ENCODE measurements at regions not wholly inside any gene's neighbourhood (a gene's known extent, or its start where the extent isn't known, plus 50 kb on each side); places are given as distances from the start of the nearest gene placed in this dataset.

GRCh38 chr9:2448193-2448738 is 173.3 kb upstream of the VLDLR start:
- no peak for DNase-seq (ENCODE audit: low read depth in 2 of 2)

DNA sequence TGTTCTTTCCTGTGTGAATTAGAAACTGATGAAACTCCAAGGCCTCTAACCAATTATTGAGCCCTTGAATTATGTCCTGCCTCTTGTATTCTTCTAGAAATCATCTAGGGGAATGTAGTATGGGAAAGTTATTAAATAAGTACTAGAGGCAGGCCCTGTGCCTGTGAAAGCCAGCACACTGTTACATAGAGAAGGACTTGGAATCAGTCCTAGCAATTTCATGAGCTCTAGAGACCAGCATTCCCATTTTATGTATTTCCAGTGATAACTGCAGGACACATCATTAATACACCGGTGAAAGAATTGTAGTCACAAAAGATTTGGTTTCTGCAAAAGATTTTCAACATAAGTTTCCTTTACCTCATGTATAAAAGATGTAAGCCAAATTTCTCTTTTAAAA is 168.5 kb upstream of the VLDLR start:
- no peak for DNase-seq (ENCODE audit: low read depth in 2 of 2)

- DNase-seq (ENCODE audit: low read depth in 2 of 2): no peak
Observed at GRCh38 chr9:2453701-2454100, 167.9 kb upstream of the VLDLR start.

DNA sequence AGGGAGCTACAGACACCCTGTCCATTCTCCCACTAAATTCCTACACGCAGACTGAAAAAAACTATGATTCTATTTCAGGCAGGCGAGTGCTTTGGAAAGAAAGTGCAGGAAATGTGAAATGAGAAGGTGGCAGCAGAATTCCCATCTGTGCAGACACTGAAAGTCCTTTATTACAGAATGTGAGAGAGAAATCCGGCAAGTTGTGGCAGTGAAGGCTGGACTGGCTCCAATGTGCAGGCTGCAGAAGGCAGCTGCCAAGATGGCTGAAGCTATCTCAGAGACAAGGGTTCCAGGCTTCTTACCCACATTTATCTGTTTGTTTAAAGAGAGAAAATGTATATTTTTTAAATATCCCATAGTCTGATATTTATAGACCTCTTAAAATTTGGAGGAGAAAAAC is 161.8 kb upstream of the VLDLR start:
- DNase-seq (ENCODE audit: low read depth in 2 of 2): no peak

DNA sequence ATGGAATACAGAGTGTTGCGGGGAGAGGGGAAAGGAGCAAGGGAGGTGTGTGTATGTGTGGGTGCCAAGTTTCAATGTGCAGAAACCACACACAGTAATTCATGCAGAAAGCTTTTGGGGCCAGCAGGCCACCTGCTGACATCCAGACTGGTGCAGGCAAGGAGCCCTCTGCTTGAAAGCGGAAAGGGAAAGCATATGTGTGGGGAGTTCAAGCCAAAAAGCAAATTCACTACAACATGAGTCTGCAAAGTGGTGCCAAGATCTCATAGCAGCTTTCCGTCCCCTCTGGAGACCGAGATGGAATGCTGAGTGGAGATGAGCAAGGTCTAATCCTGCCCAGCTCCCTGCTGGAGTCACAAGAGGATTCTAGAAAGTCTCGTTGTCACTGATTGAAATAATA is 159.7 kb upstream of the VLDLR start:
- no peak for DNase-seq (ENCODE audit: low read depth in 2 of 2)

DNA sequence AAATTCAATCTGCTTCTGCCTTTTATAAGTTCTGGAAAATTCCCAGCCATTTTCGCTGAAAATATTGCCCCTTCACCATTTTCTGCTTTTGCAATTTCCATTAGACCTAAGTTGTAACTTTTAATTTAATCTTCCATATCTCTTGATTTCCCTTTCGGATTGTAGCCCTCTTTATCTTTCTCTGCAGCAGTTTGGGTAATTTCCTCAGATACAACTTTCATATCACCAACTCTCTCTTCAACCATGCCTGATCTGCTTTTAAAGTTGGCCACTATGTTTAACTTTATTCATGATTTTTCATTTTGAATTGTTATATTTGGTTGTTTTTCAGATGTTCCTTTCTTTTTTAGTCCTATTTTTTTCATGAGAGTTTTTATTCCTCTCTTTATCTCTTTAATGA is 157.0 kb upstream of the VLDLR start:
- no peak for DNase-seq (ENCODE audit: low read depth in 2 of 2)

GRCh38 chr9:2465516-2465915 is 156.1 kb upstream of the VLDLR start:
- no peak for DNase-seq (ENCODE audit: low read depth in 2 of 2)

DNA sequence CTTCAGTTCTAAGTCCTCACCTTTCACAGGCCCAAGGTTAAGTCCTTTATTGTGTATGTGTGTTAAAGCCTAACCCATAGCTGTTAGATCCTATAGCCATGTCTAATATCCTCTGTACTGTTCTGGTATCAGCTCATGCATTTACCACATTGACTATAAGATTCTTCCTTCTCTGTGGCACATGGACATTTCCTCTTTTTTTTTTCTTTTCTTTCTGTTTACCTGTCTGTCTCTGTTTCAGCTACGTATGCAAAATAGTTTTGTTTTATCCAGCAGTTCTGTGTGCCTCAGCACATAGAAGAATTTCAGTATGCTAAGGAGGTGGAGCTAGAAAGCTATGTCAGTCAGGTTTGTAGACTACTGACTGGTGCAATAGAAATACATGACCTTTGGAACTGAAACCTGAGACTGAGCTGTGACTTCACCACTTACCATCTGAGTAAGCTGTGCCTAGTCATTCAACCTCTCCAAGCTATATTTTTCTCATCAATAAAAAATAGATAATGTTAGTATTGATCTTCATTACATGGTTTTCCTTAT is 155.6 kb upstream of the VLDLR start:
- no peak for DNase-seq (ENCODE audit: low read depth in 2 of 2)

GRCh38 chr9:2466703-2467102 is 154.9 kb upstream of the VLDLR start:
- no peak for DNase-seq (ENCODE audit: low read depth in 2 of 2)

DNA sequence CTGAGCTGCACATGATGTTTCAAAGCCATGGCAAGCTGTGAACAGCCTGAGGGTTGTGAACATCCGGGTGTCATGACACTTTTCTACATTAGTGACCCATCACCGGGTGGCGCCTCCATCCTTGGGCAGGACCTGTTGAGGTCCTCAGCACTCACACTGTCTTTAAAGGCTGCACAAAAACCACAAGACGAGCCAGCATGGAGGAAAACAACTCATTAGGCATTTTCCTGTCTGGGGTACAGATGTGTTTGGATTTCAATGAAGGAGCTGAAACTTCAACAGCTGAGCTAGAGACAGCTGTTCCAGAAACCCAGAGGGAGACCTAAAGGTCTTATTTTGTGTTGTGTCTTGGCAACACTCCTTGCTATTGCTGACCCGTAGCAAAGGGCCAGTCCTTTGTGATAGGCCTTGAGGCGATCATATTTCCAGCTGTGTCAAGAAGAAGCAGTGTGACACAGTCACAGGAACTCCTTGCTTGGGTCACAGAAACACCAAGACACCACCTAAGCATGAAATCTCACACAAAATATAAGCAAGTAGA is 151.8 kb upstream of the VLDLR start:
- no peak for DNase-seq (ENCODE audit: low read depth in 2 of 2)

- no peak for DNase-seq (ENCODE audit: low read depth in 2 of 2)
Observed at GRCh38 chr9:2473681-2474080, 147.9 kb upstream of the VLDLR start.

GRCh38 chr9:2477755-2478154 is 143.8 kb upstream of the VLDLR start:
- DNase-seq (ENCODE audit: low read depth in 2 of 2): no peak

DNA sequence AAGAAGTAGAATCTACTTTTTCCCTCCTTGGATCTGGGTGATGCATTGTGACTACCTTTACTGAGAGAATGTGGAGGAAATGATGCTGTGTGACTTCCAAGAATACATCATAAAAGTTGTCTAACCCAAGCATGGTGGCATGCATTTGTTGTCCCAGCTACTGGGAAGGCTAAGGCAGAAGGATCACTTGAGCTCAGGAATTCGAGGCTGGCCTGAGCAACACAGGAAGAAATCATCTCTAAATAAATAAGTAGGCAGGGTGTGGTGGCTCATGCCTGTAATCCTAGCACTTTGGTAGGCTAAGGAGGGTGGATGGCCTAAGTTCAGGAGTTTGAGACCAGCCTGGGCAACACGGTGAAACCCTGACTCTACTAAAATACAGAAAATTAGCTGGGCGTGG is 143.2 kb upstream of the VLDLR start:
- no peak for DNase-seq (ENCODE audit: low read depth in 2 of 2)

DNA sequence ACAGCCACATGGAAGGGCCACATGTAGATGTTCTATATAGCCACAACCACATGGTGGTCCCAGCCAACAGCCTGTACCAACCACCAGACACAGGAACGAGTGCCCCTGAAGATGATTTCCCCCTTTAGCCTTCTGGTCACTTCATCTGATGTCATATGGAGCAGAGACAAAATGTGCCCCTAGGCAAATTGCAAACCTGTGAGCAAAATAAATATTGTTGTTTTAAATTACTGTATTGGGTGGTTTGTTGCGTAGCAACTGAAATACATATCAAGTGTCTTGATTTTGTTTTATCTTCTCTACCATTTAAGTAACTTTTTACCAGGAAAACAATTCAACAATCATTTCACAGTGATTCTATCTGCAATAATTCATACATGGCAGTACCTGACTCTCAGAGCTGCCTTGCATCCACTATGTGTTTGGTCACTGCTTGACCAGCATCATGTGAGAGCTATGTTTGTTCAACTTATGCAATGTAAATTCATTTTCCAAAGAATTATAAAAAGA is 142.5 kb upstream of the VLDLR start:
- no peak for DNase-seq (ENCODE audit: low read depth in 2 of 2)

GRCh38 chr9:2480255-2480837 is 141.2 kb upstream of the VLDLR start:
- no peak for DNase-seq (ENCODE audit: low read depth in 2 of 2)

GRCh38 chr9:2481216-2481615 is 140.4 kb upstream of the VLDLR start:
- no peak for DNase-seq (ENCODE audit: low read depth in 2 of 2)

DNA sequence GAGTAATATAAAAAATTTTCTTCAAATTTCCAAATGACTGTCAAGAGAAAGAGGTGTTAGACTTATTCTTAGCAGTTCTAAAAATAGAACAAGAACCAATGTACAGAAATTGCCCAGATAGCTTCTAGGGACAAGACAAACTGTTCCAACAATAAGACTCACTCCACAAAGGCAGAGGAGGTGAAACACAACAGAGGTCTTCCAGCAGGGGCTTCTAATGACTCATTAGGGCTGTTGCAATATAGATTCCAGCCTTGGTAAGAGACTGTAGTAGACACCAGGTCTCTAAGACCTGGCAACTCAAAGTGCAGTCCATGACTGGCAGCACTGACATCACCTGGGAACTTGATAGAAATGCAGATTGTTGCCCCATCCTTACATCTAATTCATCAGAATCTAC is 134.6 kb upstream of the VLDLR start:
- DNase-seq (ENCODE audit: low read depth in 2 of 2): no peak

DNA sequence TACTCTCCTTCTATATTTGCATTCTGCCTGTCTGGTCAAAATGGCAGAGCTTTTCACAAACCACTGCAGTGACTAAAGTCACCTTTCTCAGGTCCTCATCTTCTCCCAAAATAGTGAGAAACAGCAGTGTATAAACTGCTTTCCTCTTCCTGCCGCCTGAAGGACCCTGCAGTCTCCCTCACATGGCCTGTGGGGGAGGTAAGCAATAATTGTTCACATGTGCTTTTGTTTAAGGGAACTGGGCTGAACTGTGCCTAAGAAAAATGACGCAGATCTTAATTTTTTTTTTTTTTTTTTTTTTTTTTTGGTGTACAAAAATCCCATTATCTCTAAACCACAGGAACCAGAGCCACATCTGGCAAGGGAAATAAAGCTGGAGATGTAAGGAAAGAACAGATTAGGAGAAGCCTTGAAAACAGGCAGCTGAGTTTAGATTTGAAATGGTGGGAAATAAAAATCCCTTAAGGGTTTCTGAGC is 131.7 kb upstream of the VLDLR start:
- DNase-seq (ENCODE audit: low read depth in 2 of 2): no peak

- no peak for DNase-seq (ENCODE audit: low read depth in 2 of 2)
Observed at GRCh38 chr9:2492161-2492560, 129.4 kb upstream of the VLDLR start.

DNA sequence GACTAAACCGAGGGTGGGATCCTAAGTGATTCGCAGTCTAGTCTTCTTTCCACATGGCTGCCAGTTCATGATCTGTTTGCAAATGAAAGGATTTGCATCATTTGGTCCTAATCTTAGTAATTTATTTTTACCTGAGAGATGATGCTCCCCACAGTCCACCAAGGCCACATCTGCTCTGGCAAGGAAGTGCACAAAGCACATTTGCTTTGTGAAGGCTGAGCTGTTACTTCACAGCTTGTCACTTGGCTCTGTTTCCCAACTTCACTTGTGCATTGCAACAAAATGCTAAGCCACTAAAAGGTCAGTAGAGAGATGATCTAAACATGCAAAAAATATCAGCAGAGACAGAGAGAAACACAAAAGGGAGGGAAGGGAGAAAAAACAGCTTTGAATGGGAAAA is 128.5 kb upstream of the VLDLR start:
- no peak for DNase-seq (ENCODE audit: low read depth in 2 of 2)

DNA sequence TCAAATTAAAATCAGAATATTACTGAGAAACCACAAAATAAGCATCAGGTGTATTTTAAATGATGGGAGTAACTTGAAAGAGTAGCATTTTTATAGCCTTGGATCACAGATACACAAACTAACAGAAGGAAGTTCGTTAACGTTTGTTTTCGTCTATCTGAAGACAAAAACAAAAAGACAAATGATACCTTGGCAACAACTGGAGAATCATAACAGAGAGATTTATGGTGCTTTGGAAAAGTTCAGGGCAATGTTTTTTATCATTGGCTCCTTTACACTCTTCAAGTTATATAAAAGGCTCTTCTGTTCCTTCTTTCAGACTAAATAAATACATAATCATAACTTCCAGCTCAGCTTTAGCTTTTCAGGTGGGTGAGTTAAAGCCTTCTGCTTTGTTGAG is 128.1 kb upstream of the VLDLR start:
- DNase-seq (ENCODE audit: low read depth in 2 of 2): no peak

DNA sequence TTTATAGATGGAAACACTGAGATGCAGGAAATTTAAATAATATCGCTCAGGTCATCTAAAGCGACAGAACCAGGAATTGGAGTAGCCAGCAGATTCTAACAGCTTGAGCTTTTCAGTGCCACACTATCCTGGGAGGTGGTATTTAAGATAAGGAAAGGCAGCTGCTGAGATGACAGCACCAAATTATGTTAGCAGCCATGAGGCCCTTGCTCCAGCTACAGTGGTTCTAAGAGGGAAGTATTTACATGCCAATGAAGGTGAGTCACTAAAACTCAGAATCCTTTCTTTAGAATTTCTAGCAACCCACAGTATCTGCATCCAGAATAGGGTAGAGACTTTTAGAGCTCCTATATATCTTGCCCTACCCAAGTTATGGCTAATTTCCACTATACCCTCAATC is 127.0 kb upstream of the VLDLR start:
- DNase-seq (ENCODE audit: low read depth in 2 of 2): no peak

DNA sequence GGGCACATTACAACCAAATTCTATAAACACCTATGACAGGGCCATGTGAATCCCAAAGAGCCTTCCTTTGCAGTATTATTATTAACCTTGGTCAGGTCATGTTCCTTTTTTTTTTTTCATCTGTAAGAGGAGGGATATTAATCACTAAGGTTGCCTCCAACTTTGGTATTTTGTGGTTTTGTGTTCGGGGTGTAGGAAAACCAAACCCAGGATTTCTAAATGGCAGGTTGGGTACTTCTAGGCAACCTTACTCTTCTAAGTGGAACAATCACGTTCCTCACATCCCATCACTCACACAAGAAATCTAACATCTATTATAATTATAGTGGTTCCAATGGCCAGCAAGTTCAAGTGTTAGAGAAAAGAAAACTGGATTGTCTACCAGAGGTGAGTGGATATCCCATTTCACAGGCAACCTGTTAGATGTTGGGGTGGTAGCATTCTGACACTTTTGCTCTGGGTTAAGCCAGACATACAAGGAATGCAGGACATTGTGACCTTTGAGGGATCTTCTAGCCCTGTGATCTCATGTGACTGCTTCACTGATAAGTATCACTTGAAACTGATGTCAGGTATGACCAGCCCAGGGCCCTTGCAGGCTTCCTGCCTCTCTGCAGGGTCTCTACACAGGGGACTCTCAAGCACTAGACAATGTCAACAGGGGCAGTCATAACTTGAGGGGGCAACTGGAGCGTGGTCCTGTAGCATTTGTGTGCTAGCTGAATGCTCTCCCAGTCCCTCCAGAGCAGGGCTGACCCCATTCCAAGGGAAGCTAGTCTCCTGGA is 126.2 kb upstream of the VLDLR start:
- no peak for DNase-seq (ENCODE audit: low read depth in 2 of 2)

All from stimulated activated CD8-positive, alpha-beta memory T cell treated with anti-CD3 and anti-CD28 coated beads, Interleukin-15, amount 100 ng/mL, for 4 hours (primary cell).